ENCODE measurements at regions not wholly inside any gene's neighbourhood (a gene's known extent, or its start where the extent isn't known, plus 50 kb on each side); places are given as distances from the start of the nearest gene placed in this dataset.

- TF ChIP-seq CTCF (IDR thresholded peaks at IDR 0.05) (no peak), POLR2A (IDR thresholded peaks at IDR 0.05) (no peak)
Measured at GRCh38 chr4:129358571-129358970, 262.6 kb downstream of the C4orf33 start.
